ENCODE measurements at regions not wholly inside any gene's neighbourhood (a gene's known extent, or its start where the extent isn't known, plus 50 kb on each side); places are given as distances from the start of the nearest gene placed in this dataset.
"Not testable (repeated sequence)": the region's sequence is repeated elsewhere in the genome, so short reads cannot be mapped to it uniquely, and the experiment has no call there.

DNA sequence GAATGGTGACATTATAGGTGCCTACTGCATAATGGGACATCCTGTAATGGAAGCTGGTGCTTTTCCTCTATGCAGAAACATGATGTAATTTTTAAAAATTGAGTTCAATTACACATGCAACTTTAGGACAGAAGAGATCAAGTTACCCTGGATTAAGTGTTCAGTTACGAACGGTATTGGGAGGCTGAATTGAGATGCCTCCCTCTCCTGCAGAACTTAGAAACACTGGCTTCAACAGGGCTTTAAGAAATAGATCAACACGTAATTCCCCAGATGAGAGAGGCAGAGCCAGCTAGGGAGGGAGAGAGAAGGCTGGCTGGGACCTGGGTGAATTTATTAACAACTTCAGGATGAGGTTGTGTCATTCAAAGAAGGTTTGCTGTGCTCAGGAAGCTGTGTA, 232.8 kb downstream of the CDH26 start:
- no peak overlapping the region for H3K4me3 ChIP-seq (ENCODE audit: low read length)
- H3K4me3 Mint-ChIP-seq, result no peak overlapping the region
- H3K9ac ChIP-seq (ENCODE audit: extremely low read depth, low read length, poor library complexity, severe bottlenecking), result no peak overlapping the region
- no peak for TF ChIP-seq CTCF (conservative IDR thresholded peaks at IDR 0.05)
- H3K27ac Mint-ChIP-seq, result no peak overlapping the region
- no peaks in the 10 kb centered on the region for H3K9me3 Mint-ChIP-seq
- DNase-seq, result no peak
- no peak overlapping the region for H3K27ac ChIP-seq (ENCODE audit: low read depth, low read length)
- WGBS, 2 experiments (ENCODE audit: insufficient coverage in 1 of 2, insufficient read length in 1 of 2), result 80 to 92% methylated on average over 2 to 3 of the region's 3 CpGs
- H3K36me3 Mint-ChIP-seq (ENCODE audit: low read depth), result no peaks in the 10 kb centered on the region
- no peaks in the 10 kb centered on the region for H3K36me3 ChIP-seq (ENCODE audit: control insufficient read depth, insufficient read depth, low read length)
- H3K9me3 ChIP-seq (ENCODE audit: control insufficient read depth, low read length), result no peaks in the 10 kb centered on the region
- peaks cover 6% of the 10 kb centered on the region for H3K27me3 Mint-ChIP-seq (ENCODE audit: insufficient read depth)
- H3K4me1 ChIP-seq (ENCODE audit: control insufficient read depth, insufficient read depth, low read length), result no peaks in the 10 kb centered on the region
- H3K4me1 Mint-ChIP-seq, result no peaks in the 10 kb centered on the region
- H3K27me3 ChIP-seq (ENCODE audit: control insufficient read depth, insufficient read depth, low read length, poor library complexity, severe bottlenecking), result no peaks in the 10 kb centered on the region

- H3K27me3 ChIP-seq (ENCODE audit: control insufficient read depth, insufficient read depth, low read length, poor library complexity, severe bottlenecking), result no peaks in the 10 kb centered on the region
- no peak for TF ChIP-seq CTCF (conservative IDR thresholded peaks at IDR 0.05)
- Mint-ChIP-seq H3K4me1 (no peaks in the 10 kb centered on the region), H3K9me3 (no peaks in the 10 kb centered on the region), H3K36me3 (ENCODE audit: low read depth) (no peaks in the 10 kb centered on the region), H3K27me3 (ENCODE audit: insufficient read depth) (peaks cover 12% of the 10 kb centered on the region), H3K27ac (no peak overlapping the region), H3K4me3 (no peak overlapping the region)
- no peak for DNase-seq
- H3K27ac ChIP-seq (ENCODE audit: low read depth, low read length), result no peak overlapping the region
- no peak overlapping the region for H3K4me3 ChIP-seq (ENCODE audit: low read length)
- H3K36me3 ChIP-seq (ENCODE audit: control insufficient read depth, insufficient read depth, low read length), result no peaks in the 10 kb centered on the region
- no peaks in the 10 kb centered on the region for H3K4me1 ChIP-seq (ENCODE audit: control insufficient read depth, insufficient read depth, low read length)
- no peak overlapping the region for H3K9ac ChIP-seq (ENCODE audit: extremely low read depth, low read length, poor library complexity, severe bottlenecking)
- no peaks in the 10 kb centered on the region for H3K9me3 ChIP-seq (ENCODE audit: control insufficient read depth, low read length)
- 81 to 100% methylated on average over 1 of the region's 1 CpG for WGBS, 2 experiments (ENCODE audit: insufficient coverage in 1 of 2, insufficient read length in 1 of 2)
These were observed 234.1 kb downstream of the CDH26 start for GRCh38 chr20:60192326-60192725.

DNA sequence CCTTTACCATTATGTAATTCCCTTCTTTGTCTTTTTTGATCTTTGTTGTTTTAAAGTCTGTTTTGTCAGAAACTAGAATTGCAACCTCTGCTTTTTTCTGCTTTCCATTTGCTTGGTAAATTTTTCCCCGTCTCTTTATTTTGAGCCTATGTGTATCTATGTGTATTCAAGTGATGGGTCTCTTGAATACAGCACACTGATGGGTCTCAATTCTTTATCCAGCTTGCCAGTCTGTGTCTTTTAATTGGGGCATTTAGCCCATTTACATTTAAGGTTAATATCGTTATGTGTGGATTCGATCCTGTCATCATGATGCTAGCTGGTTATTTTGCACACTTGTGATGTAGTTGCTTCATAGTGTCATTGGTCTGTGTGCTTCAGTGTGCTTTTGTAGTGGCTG, 240.9 kb downstream of the CDH26 start:
- WGBS, 2 experiments (ENCODE audit: insufficient coverage in 1 of 2, insufficient read length in 1 of 2), result 78 to 87% methylated on average over 2 to 3 of the region's 3 CpGs
- not testable (repeated sequence) for H3K27ac ChIP-seq (ENCODE audit: low read depth, low read length); H3K4me3 ChIP-seq (ENCODE audit: low read length); H3K27me3 ChIP-seq (ENCODE audit: control insufficient read depth, insufficient read depth, low read length, poor library complexity, severe bottlenecking); H3K4me1 Mint-ChIP-seq; H3K36me3 ChIP-seq (ENCODE audit: control insufficient read depth, insufficient read depth, low read length); H3K4me1 ChIP-seq (ENCODE audit: control insufficient read depth, insufficient read depth, low read length); H3K27ac Mint-ChIP-seq; H3K9me3 Mint-ChIP-seq; H3K4me3 Mint-ChIP-seq; H3K36me3 Mint-ChIP-seq (ENCODE audit: low read depth); H3K9me3 ChIP-seq (ENCODE audit: control insufficient read depth, low read length); DNase-seq; H3K9ac ChIP-seq (ENCODE audit: extremely low read depth, low read length, poor library complexity, severe bottlenecking)
- H3K27me3 Mint-ChIP-seq (ENCODE audit: insufficient read depth), result peaks cover 12% of the 10 kb centered on the region

- H3K36me3 Mint-ChIP-seq (ENCODE audit: low read depth), result no peaks in the 10 kb centered on the region
- Histone ChIP-seq H3K27ac (ENCODE audit: low read depth, low read length) (no peak overlapping the region), H3K4me1 (ENCODE audit: control insufficient read depth, insufficient read depth, low read length) (no peaks in the 10 kb centered on the region), H3K36me3 (ENCODE audit: control insufficient read depth, insufficient read depth, low read length) (no peaks in the 10 kb centered on the region), H3K9me3 (ENCODE audit: control insufficient read depth, low read length) (no peaks in the 10 kb centered on the region), H3K4me3 (ENCODE audit: low read length) (no peak overlapping the region), H3K9ac (ENCODE audit: extremely low read depth, low read length, poor library complexity, severe bottlenecking) (no peak overlapping the region), H3K27me3 (ENCODE audit: control insufficient read depth, insufficient read depth, low read length, poor library complexity, severe bottlenecking) (no peaks in the 10 kb centered on the region)
- peaks cover 5% of the 10 kb centered on the region for H3K9me3 Mint-ChIP-seq
- no peak overlapping the region for H3K4me3 Mint-ChIP-seq
- DNase-seq, result no peak
- peaks cover 11% of the 10 kb centered on the region for H3K27me3 Mint-ChIP-seq (ENCODE audit: insufficient read depth)
- no peak for TF ChIP-seq CTCF (conservative IDR thresholded peaks at IDR 0.05)
- WGBS, 2 experiments (ENCODE audit: insufficient coverage in 1 of 2, insufficient read length in 1 of 2), result 95% methylated on average over 2 of the region's 2 CpGs; no CpG with 5 or more reads in 1 of the 2 experiments
- no peak overlapping the region for H3K27ac Mint-ChIP-seq
- no peaks in the 10 kb centered on the region for H3K4me1 Mint-ChIP-seq
These were observed 241.6 kb downstream of the CDH26 start for GRCh38 chr20:60199866-60200265.

All from endodermal cell (in vitro differentiated cells).